HCEC 1CT (cell line): ENCODE measurements at regions not wholly inside any gene's neighbourhood (a gene's known extent, or its start where the extent isn't known, plus 50 kb on each side); places are given as distances from the start of the nearest gene placed in this dataset.
A peak's percentile ranks its signal among the peaks of the same experiment; 100 is the strongest.

Source experiments
- DNase-seq: peaks from one replicate; pipeline ENCODE4 v3.0.0-alpha.2; 2017

- no peak for DNase-seq
These were observed 433.4 kb upstream of the MAF start for GRCh38 chr16:80033783-80034468.

GRCh38 chr16:80029761-80030481 is 429.4 kb upstream of the MAF start:
- no peak for DNase-seq

- DNase-seq, result no peak
These were observed 428.8 kb upstream of the MAF start for GRCh38 chr16:80029381-80029630.

GRCh38 chr16:80028581-80029380 is 428.2 kb upstream of the MAF start:
- DNase-seq, result no peak

- DNase-seq, result peak; percentile 3
These were observed 426.7 kb upstream of the MAF start for GRCh38 chr16:80027007-80027965.

GRCh38 chr16:80025236-80025635 is 424.7 kb upstream of the MAF start:
- DNase-seq, result no peak

- no peak for DNase-seq
These were observed 423.9 kb upstream of the MAF start for GRCh38 chr16:80024443-80024842.

- DNase-seq, result no peak
These were observed 423.3 kb upstream of the MAF start for GRCh38 chr16:80023865-80024264.

GRCh38 chr16:80019395-80019794 is 418.9 kb upstream of the MAF start:
- no peak for DNase-seq

- no peak for DNase-seq
These were observed 417.9 kb upstream of the MAF start for GRCh38 chr16:80018466-80018865.

GRCh38 chr16:80016731-80017326 is 416.3 kb upstream of the MAF start:
- DNase-seq, result no peak

GRCh38 chr16:80015566-80015965 is 415.0 kb upstream of the MAF start:
- DNase-seq, result no peak

- no peak for DNase-seq
These were observed 413.9 kb upstream of the MAF start for GRCh38 chr16:80014241-80014939.

- no peak for DNase-seq
These were observed 412.0 kb upstream of the MAF start for GRCh38 chr16:80012586-80012985.

GRCh38 chr16:80009971-80010659 is 409.6 kb upstream of the MAF start:
- DNase-seq, result no peak

- DNase-seq, result no peak
These were observed 408.3 kb upstream of the MAF start for GRCh38 chr16:80008857-80009256.

GRCh38 chr16:80007231-80007630 is 406.7 kb upstream of the MAF start:
- DNase-seq, result no peak

GRCh38 chr16:80006241-80007215 is 406.0 kb upstream of the MAF start:
- no peak for DNase-seq

- no peak for DNase-seq
These were observed 403.6 kb upstream of the MAF start for GRCh38 chr16:80004113-80004512.

- no peak for DNase-seq
These were observed 401.7 kb upstream of the MAF start for GRCh38 chr16:80002261-80002660.
